GM23248 (cell line): ENCODE measurements at regions not wholly inside any gene's neighbourhood (a gene's known extent, or its start where the extent isn't known, plus 50 kb on each side); places are given as distances from the start of the nearest gene placed in this dataset.

Experiments used
- EZH2 ChIP-seq: fragments of 200-600 bp; sonication (generic); IDR thresholded peaks from 2 replicates; pipeline ENCODE4 v1.6.1; 2018; ENCODE audit warnings: antibody characterized with exemption, mild to moderate bottlenecking; ENCODE audit not compliant: insufficient read depth, poor library complexity, severe bottlenecking
- EZH2phosphoT487 ChIP-seq: fragments of 200-600 bp; sonication (generic); IDR thresholded peaks from 2 replicates; pipeline ENCODE4 v1.6.1; 2018; ENCODE audit warnings: antibody characterized with exemption, moderate library complexity, mild to moderate bottlenecking, low read depth; ENCODE audit not compliant: insufficient read depth

- TF ChIP-seq EZH2 (no peak), EZH2phosphoT487 (no peak)
Measured at GRCh38 chr5:126093041-126093440, 330.2 kb upstream of the GRAMD2B start.
